Dedifferentiated amniotic fluid mesenchymal stem cell (primary cell): ENCODE measurements at regions not wholly inside any gene's neighbourhood (a gene's known extent, or its start where the extent isn't known, plus 50 kb on each side); places are given as distances from the start of the nearest gene placed in this dataset.
A peak's percentile ranks its signal among the peaks of the same experiment; 100 is the strongest.
"Not testable (repeated sequence)": the region's sequence is repeated elsewhere in the genome, so short reads cannot be mapped to it uniquely, and the experiment has no call there.

Experiments used
- DNase-seq: peaks from one replicate; pipeline ENCODE4 v3.0.0-alpha.2; 2016; ENCODE audit errors: extremely low spot score

DNA sequence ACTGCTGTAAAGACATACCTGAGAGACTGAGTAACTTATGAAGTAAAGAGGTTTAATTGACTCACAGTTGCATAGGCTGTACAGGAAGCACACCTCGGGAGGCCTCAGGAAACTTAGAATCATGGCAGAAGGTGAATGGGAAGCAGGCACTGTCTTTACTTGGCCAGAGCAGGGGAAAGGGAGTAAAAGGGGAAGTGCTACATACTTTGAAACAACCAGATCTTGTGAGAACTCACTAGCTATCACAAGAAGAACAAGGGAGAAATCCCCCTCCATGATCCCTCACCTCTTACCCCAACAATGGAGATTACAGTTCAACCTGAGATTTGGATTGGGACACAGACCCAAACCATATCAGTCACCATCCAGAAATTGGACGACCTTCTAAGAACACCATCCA lies 1285.8 kb upstream of the CDH9 start:
- DNase-seq: no peak

GRCh38 chr5:28313953-28314352 lies 1275.6 kb upstream of the CDH9 start:
- no peak for DNase-seq

GRCh38 chr5:28313321-28313951 lies 1275.0 kb upstream of the CDH9 start:
- DNase-seq: no peak

GRCh38 chr5:28310696-28311095 lies 1272.3 kb upstream of the CDH9 start:
- no peak for DNase-seq

DNA sequence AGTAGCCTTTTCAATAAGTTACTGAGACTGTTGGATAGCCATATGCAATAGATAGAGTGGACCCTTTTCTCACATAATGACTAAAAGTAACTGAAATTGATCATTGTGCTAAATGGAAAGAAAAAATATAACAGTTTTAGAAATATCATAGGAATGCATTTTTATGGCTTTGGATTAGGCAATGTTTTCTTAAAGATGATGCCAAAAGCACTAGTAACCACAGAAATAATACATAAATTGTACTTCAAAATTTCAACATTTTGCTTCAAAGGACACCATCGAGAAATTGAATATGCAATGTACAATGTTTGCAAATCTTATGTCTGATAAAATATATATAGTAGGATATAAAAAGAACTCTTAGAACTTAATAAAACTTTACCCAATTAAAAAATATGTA lies 1267.5 kb upstream of the CDH9 start:
- no peak for DNase-seq

- DNase-seq: no peak
Measured at GRCh38 chr5:28301712-28302111, 1263.3 kb upstream of the CDH9 start.

- no peak for DNase-seq
Measured at GRCh38 chr5:28296254-28297013, 1258.0 kb upstream of the CDH9 start.

DNA sequence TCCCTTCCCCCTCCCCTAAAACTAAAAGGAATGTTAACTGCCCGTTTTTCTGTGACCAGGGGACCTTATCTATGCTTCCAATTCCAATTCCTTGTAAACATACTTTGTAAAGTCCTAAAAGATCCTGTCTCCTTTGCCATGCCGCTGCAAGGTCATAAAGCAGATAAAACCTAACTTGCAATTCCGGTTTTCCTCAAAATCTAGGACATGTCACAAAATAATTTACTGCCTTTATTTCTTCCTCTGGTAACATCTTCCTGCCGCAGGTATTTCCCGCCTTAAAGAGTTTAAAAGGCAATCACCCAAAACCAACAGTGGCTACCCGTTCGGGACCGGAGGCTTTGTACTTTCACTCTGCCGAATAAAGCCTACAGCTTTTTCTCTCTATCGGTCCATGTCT lies 1248.6 kb upstream of the CDH9 start:
- DNase-seq: not testable (repeated sequence)

DNA sequence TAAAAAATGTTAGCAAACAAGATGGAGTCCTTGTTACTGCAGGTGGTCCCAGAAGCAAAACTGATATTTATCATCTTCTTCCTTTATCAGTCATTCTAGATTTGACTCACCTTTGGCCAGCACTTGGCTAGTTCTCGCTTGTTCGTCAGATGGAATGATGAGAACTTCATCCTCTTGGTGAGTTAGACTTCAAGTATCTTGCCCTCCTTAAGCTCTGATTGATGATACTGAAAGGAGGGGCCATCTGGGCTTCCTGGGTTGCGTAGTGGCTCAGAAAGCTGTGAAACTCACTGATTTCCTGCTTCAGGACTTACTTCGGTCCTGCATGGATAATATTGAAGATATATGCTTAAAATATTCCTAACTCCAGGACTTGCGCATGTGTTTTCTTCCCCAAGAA lies 1248.2 kb upstream of the CDH9 start:
- DNase-seq: no peak

- no peak for DNase-seq
Measured at GRCh38 chr5:28284788-28285187, 1246.4 kb upstream of the CDH9 start.

DNA sequence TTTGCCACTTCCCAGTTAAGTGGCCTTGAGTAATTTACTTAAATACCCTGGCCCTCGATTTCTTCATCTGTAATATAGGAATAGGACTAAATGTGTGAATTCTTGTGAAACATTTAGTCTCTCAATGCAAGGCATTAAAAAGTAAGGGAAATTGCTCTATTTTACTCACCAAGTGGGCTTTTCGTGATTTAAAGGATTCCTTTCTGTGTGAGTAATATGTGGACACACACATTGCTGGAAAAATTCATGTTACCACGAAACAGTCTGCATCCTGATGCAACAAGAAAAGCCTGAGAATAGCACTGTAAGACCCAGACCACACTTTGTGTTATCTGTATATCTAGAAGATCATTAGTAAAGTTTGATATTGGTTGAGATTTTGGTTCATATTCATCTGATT lies 1243.0 kb upstream of the CDH9 start:
- peak; percentile 49 for DNase-seq

DNA sequence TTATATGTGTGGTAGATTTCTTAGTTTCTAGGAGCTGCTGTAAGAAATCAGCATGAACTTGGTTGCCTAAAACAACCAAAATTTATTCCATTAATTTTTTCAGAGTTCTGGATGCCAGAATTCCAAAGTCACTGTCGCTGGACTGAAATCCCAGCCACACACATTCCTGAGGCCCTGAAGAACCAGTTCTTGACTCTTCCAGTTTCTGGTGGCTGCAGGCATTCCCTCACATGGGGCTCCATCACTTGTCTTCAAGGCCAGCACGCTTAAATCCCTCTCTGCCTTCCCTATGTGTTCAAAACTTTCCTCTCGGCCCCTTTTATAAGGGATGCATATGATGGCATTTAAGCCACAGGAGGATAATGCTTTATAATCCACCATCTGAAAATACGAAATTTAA lies 1237.5 kb upstream of the CDH9 start:
- DNase-seq: no peak

DNA sequence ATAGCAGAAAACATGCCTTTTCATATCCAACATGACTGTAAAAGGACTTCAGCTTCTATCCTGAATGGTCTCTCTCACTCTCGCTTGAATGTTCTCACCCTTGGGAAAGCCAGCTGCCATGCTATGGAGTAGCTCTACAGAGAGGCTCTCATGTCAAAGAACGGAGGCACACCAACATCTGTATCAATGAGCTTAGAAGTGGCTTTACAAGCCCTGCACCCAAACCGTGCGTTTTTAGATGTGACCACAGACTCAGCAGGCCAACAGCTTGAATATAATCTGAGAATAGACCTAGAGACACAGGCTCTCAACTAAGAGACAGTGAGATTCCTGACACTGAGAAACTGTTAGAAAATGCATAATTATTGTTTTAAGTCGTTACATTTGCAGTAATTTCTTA lies 1231.6 kb upstream of the CDH9 start:
- no peak for DNase-seq

DNA sequence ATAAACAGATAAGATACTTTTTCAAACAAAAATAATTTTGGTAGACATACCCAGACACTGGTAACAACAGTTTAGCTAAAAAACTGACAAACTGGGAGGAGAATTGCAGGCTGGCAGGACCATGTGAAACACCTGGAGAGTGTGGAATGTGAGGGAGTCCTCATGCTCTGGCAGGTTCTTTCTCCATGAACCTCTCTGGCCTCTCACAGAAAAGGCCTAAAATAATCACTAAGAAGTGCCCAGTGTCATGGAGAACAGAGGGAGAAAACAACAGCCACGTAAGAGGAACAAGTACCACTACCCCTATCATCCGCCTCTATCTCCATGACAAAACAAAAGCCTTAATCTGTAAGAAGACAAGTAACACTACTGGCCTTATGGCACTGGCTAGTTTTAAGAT lies 1227.5 kb upstream of the CDH9 start:
- DNase-seq: no peak

- DNase-seq: no peak
Measured at GRCh38 chr5:28254846-28255245, 1216.5 kb upstream of the CDH9 start.

DNA sequence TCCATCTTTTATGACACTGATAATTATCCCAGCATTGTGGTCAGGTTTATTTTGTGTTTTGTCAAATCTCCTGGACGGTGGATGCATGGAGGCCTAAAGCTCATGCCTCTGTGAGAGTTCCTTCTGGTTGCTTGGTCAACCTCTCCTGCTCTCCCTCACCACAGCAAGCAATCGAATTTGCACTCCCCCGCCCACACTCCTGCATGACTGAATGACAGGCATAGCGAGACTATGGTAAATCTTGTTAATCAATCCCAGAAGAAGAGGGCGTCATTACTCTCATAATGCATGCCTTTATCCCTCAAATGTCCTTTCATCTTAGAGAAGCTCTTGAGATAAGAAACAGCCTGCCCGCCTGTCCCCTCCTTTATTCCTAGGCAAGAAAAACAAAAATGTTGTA lies 1215.0 kb upstream of the CDH9 start:
- no peak for DNase-seq

- DNase-seq: no peak
Measured at GRCh38 chr5:28249771-28250415, 1211.5 kb upstream of the CDH9 start.

DNA sequence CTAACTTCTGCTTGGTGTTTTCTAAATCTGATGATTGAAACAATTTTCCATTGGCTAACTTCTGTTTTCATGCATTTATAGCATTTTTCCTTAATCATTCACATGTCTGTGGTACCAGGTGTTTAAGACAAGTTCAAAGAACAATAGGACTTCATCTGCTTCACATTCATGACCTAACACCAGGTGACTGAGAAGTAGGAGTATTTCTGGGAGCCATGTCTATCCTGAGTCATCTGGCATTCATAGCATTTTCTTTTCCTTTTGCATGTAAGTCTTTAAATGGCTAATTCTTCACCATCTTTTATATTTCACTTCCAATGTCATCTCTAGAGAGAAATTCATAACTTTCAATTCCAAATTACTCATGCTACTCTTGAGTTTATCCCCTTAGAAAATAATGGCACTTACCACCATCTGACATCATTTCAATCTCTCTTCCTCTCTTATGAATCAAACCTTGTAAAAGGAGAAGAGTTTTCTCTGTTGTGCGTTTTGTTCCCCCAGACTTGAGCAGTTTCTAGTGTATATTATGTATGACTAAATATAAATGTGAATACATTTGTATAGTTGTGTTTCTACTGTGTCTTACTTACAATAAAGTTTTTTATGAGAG lies 1196.1 kb upstream of the CDH9 start:
- DNase-seq: no peak

DNA sequence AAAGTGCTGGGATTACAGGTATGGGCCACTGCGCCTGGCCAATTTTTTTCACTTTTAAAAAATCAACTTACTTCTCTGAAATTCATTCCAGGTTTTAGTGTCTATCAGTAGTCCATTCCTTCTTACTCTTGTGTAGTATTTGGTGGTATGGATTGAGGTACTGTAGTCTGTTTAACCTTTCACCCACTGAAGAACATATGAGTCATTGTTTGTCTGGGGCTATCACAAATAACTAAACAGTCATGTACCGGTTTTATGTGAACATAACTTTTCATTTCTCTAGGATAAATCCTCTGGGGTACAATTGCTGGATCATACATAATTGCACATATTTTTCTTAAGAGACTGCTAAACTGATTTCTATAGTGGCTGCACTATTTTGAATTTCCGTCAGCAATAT lies 1188.0 kb upstream of the CDH9 start:
- DNase-seq: no peak

GRCh38 chr5:28219539-28219938 lies 1181.2 kb upstream of the CDH9 start:
- DNase-seq: no peak

DNA sequence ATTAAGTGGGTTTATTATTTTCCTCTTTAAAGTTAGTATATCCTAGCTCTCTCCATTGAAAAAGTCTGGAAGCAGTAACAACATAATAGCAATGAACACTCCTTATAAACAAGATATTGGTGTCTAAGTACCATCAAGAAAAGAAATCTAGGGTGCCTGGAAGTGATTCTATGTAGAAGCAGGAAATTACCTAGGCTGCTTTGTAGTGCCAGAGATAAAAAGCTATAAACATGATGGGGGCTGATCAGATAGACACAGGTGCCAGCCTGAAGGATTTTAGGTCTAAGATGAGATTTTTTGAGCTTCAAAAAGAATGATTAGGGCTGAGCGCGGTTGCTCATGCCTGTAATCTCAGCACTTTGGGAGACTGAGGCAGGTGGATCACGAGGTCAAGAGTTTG lies 1179.3 kb upstream of the CDH9 start:
- DNase-seq: no peak

DNA sequence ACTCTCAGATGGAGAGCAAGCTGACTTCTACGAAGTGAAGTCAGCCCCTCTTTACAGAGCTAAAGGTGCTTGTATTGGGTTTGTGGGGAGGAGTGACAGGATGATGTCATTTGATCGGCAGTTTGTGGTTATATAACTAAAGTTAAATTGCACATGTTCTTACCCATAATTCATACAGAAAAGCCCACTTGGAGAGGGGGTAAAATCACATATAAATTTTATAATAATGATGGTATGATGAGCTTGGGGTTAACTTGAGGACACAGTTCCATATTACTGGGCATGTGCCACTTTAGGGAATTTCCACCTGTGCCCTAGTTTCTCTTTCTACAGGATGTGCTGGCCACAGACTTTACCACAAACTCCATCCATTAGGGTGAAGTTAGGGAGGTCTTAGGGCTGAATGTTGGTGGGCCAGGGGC lies 1178.6 kb upstream of the CDH9 start:
- no peak for DNase-seq

GRCh38 chr5:28215091-28215490 lies 1176.7 kb upstream of the CDH9 start:
- no peak for DNase-seq
